SK-N-SH (cell line): ENCODE measurements at regions not wholly inside any gene's neighbourhood (a gene's known extent, or its start where the extent isn't known, plus 50 kb on each side); places are given as distances from the start of the nearest gene placed in this dataset.

Experiments
- CTCF ChIA-PET: fragments of 300-600, 350-600 bp; formaldehyde crosslinking; extraction: SDS; loops from one replicate; lab custom pipeline; 2021; lab: Yijun Ruan, JAX
- POLR2A ChIA-PET: fragments of 350-600 bp; sonication (Branson Sonifier 250); formaldehyde crosslinking; extraction: SDS; loops from one replicate; lab custom pipeline; 2020; ENCODE audit warnings: antibody characterized with exemption, inconsistent platforms; lab: Yijun Ruan, JAX
- DNase-seq: peaks from one replicate; pipeline ENCODE4 v3.0.0; 2012
- H2AFZ ChIP-seq: fragments of 200-600 bp; sonication (generic); 2 replicates; pipeline ENCODE4 v1.8.1; 2016; ENCODE audit warnings: antibody characterized with exemption, mild to moderate bottlenecking, low read depth
- H3F3A ChIP-seq: fragments of 200-600 bp; sonication (generic); replicated peaks from 2 replicates; pipeline ENCODE3; 2016; ENCODE audit warnings: antibody characterized with exemption, mild to moderate bottlenecking; ENCODE audit not compliant: insufficient read depth
- H3K27ac ChIP-seq, 2 experiments: fragments of 200-500 bp in 1 of 2; fragments of 200-600 bp in 1 of 2; sonication (Bioruptor generic) in 1 of 2; sonication (generic), shearing (Covaris generic) in 1 of 2; 2 replicates each; pipeline versions ENCODE4 v1.5.1 to v1.6.1; 2014 to 2016; ENCODE audit warnings: low read depth in 2 of 2, inconsistent platforms in 1 of 2, low read length in 1 of 2, mild to moderate bottlenecking in 1 of 2, mixed read lengths in 1 of 2
- H3K27me3 ChIP-seq: fragments of 200-600 bp; sonication (generic), shearing (Covaris generic); 2 replicates; pipeline ENCODE4 v1.6.1; 2016; ENCODE audit warnings: mixed run types; ENCODE audit not compliant: insufficient read depth
- H3K36me3 ChIP-seq, 2 experiments: fragments of 200-500 bp in 1 of 2; fragments of 200-600 bp in 1 of 2; sonication (Bioruptor generic) in 1 of 2; sonication (generic) in 1 of 2; replicated peaks in 1 of 2; 2 replicates each; pipeline versions ENCODE3 to v1.5.1; 2014 to 2016; ENCODE audit warnings: low read length in 1 of 2, mild to moderate bottlenecking in 1 of 2; ENCODE audit not compliant: insufficient read depth in 2 of 2, control insufficient read depth in 1 of 2
- H3K4me1 ChIP-seq, 2 experiments: fragments of 200-500 bp in 1 of 2; fragments of 200-600 bp in 1 of 2; sonication (Bioruptor generic) in 1 of 2; sonication (generic), shearing (Covaris generic) in 1 of 2; 2 replicates each; pipeline versions ENCODE4 v1.5.1 to v1.6.1; 2014 to 2016; ENCODE audit warnings: low read depth in 1 of 2, low read length in 1 of 2, mixed run types in 1 of 2; ENCODE audit not compliant: insufficient read depth in 2 of 2, control insufficient read depth in 1 of 2
- H3K4me2 ChIP-seq: fragments of 200-600 bp; sonication (generic), shearing (Covaris generic); 2 replicates; pipeline ENCODE4 v1.6.1; 2017; ENCODE audit warnings: mixed run types
- H3K4me3 ChIP-seq, 2 experiments: fragments of 200-500 bp in 1 of 2; fragments of 200-600 bp in 1 of 2; sonication (Bioruptor generic) in 1 of 2; sonication (generic), shearing (Covaris generic) in 1 of 2; 2 replicates each; pipeline versions ENCODE4 v1.5.1 to v1.8.1; 2014 to 2016; ENCODE audit warnings: low read depth in 2 of 2, inconsistent platforms in 1 of 2, low read length in 1 of 2, mild to moderate bottlenecking in 1 of 2, mixed read lengths in 1 of 2, moderate library complexity in 1 of 2
- H3K79me2 ChIP-seq: fragments of 200-600 bp; sonication (generic); 2 replicates; pipeline ENCODE4 v1.8.1; 2017; ENCODE audit warnings: mild to moderate bottlenecking; ENCODE audit not compliant: insufficient read depth
- H3K9ac ChIP-seq: fragments of 200-600 bp; sonication (generic); 2 replicates; pipeline ENCODE4 v1.6.1; 2017; ENCODE audit warnings: mixed run types
- H3K9me2 ChIP-seq: fragments of 200-600 bp; sonication (generic); 2 replicates; pipeline ENCODE4 v1.6.1; 2017; ENCODE audit warnings: mixed run types
- H3K9me3 ChIP-seq: fragments of 200-600 bp; sonication (generic); 2 replicates; pipeline ENCODE4 v1.6.1; 2017; ENCODE audit warnings: mixed run types, mild to moderate bottlenecking, moderate library complexity
- H4K20me1 ChIP-seq: fragments of 200-600 bp; sonication (generic); 2 replicates; pipeline ENCODE4 v1.6.1; 2017; ENCODE audit warnings: mild to moderate bottlenecking, mixed run types; ENCODE audit not compliant: insufficient read depth
- CHD2 ChIP-seq: fragments of 150-350 bp; IDR thresholded peaks from 2 replicates; pipeline ENCODE4 v1.6.1; 2018; ENCODE audit warnings: low read length; ENCODE audit not compliant: partially characterized antibody
- ELF1 ChIP-seq: IDR thresholded peaks from 2 replicates; pipeline ENCODE4 v1.4.0; 2012
- EZH2phosphoT487 ChIP-seq: fragments of 200-600 bp; sonication (generic); IDR thresholded peaks from 2 replicates; pipeline ENCODE4 v1.6.1; 2017; ENCODE audit warnings: low read depth, mixed run types, mild to moderate bottlenecking, antibody characterized with exemption, moderate library complexity, borderline replicate concordance
- FOSL2 ChIP-seq: IDR thresholded peaks from 2 replicates; pipeline ENCODE4 v1.4.0; 2012; ENCODE audit warnings: low read depth, mild to moderate bottlenecking, moderate library complexity, borderline replicate concordance
- FOXM1 ChIP-seq: IDR thresholded peaks from 2 replicates; pipeline ENCODE4 v1.4.0; 2012; ENCODE audit warnings: low read depth, mild to moderate bottlenecking
- IRF3 ChIP-seq: fragments of 150-350 bp; IDR thresholded peaks from 2 replicates; pipeline ENCODE4 v1.6.1; 2016; ENCODE audit warnings: mild to moderate bottlenecking, low read depth, low read length
- MEF2A ChIP-seq: IDR thresholded peaks from 2 replicates; pipeline ENCODE4 v1.4.0; 2012; ENCODE audit warnings: low read depth, borderline replicate concordance
- NFIC ChIP-seq: IDR thresholded peaks from 2 replicates; pipeline ENCODE4 v1.4.0; 2012; ENCODE audit warnings: borderline replicate concordance
- PBX3 ChIP-seq: IDR thresholded peaks from 2 replicates; pipeline ENCODE4; 2012
- REST ChIP-seq: IDR thresholded peaks from 2 replicates; pipeline ENCODE4 v1.6.1; 2012; ENCODE audit warnings: mild to moderate bottlenecking, low read depth, low read length, moderate library complexity
- RFX5 ChIP-seq: IDR thresholded peaks from 2 replicates; pipeline ENCODE4 v1.6.1; 2012; ENCODE audit warnings: mild to moderate bottlenecking, improper control_type of control experiment, low read length
- RXRA ChIP-seq: IDR thresholded peaks from 2 replicates; pipeline ENCODE4 v1.4.0; 2012; ENCODE audit warnings: low read depth, mild to moderate bottlenecking, borderline replicate concordance
- SMC3 ChIP-seq: IDR thresholded peaks from 2 replicates; pipeline ENCODE4 v1.6.1; 2012; ENCODE audit warnings: low read depth, low read length, improper control_type of control experiment
- TAF1 ChIP-seq: IDR thresholded peaks from 2 replicates; pipeline ENCODE4 v1.6.1; 2012; ENCODE audit warnings: low read depth, mild to moderate bottlenecking, low read length, moderate library complexity, borderline replicate concordance
- TCF12 ChIP-seq: IDR thresholded peaks from 2 replicates; pipeline ENCODE4 v1.4.0; 2012
- TEAD4 ChIP-seq: IDR thresholded peaks from 2 replicates; pipeline ENCODE4 v1.4.0; 2012; ENCODE audit warnings: mild to moderate bottlenecking, borderline replicate concordance; ENCODE audit not compliant: insufficient read depth
- YY1 ChIP-seq: IDR thresholded peaks from 2 replicates; pipeline ENCODE4 v1.4.0; 2012; ENCODE audit warnings: low read depth, mild to moderate bottlenecking
- WGBS: methylation state at CpG from one replicate; pipeline ENCODE4 v1.1.6; 2017; ENCODE audit warnings: low lambda C conversion rate; 5-methylcytosine and 5-hydroxymethylcytosine counted together

GRCh38 chr12:53843545-53843944, 91.8 kb upstream of the CISTR start:
- Histone ChIP-seq H3K27ac (no peak overlapping the region), H3K27me3 (peaks cover 57% of the 10 kb centered on the region; the same call in 1 of the 2 replicates), H3K4me3 (no peak overlapping the region), H3K4me2 (no peak overlapping the region), H3K36me3 (no peaks in the 10 kb centered on the region), H3K79me2 (no peaks in the 10 kb centered on the region), H3K9me2 (no peaks in the 10 kb centered on the region), H4K20me1 (no peaks in the 10 kb centered on the region), H3K9me3 (no peaks in the 10 kb centered on the region), H2AFZ (no peak overlapping the region), H3F3A (no peaks in the 10 kb centered on the region), H3K4me1 (no peaks in the 10 kb centered on the region), H3K9ac (no peak overlapping the region)
- POLR2A ChIA-PET = no interaction called here
- CTCF ChIA-PET = interaction anchor here (1.4 kb wide), 1 partner anchor 556 kb away, joined by 3 read pairs; no protein-coding TSS in a partner anchor
- WGBS = 24% methylated on average over 1 of the region's 1 CpG
- TF ChIP-seq TCF12 = no peak
- no peak for DNase-seq

GRCh38 chr12:53844994-53845844, 93.4 kb upstream of the HOXC13 start:
- CTCF ChIA-PET = interaction anchor here (0.9 to 1.4 kb wide), 2 partner anchors 9 to 554 kb away, joined by 3 read pairs; no protein-coding TSS in a partner anchor
- POLR2A ChIA-PET = no interaction called here
- Histone ChIP-seq H4K20me1 (no peaks in the 10 kb centered on the region), H3K27ac (no peak overlapping the region), H3K9me3 (no peaks in the 10 kb centered on the region), H3K9ac (no peak overlapping the region), H3K4me1 (no peaks in the 10 kb centered on the region), H3K4me2 (no peak overlapping the region), H3F3A (no peaks in the 10 kb centered on the region), H3K9me2 (no peaks in the 10 kb centered on the region), H3K36me3 (no peaks in the 10 kb centered on the region), H2AFZ (no peak overlapping the region), H3K4me3 (no peak overlapping the region), H3K27me3 (peaks cover 60% of the 10 kb centered on the region), H3K79me2 (no peaks in the 10 kb centered on the region)
- DNase-seq = no peak
- 2% methylated on average over 5 of the region's 5 CpGs for WGBS
- TF ChIP-seq IRF3 (no peak), REST (no peak), FOXM1 (no peak), FOSL2 (no peak), MEF2A (no peak), TAF1 (no peak), ELF1 (no peak), SMC3 (no peak), PBX3 (no peak), CHD2 (no peak), NFIC (no peak), RXRA (no peak), TEAD4 (no peak), YY1 (no peak), EZH2phosphoT487 (no peak), RFX5 (no peak)
